Esophagus squamous epithelium (tissue), 5 donors: ENCODE measurements at regions not wholly inside any gene's neighbourhood (a gene's known extent, or its start where the extent isn't known, plus 50 kb on each side); places are given as distances from the start of the nearest gene placed in this dataset.

Source experiments
- DNase-seq: peaks from one replicate; lab custom pipeline; 2025; lab: John Stamatoyannopoulos, UW
- H3K27ac ChIP-seq, 4 donors: fragments of 200-600 bp; sonication (generic); one replicate each; pipeline ENCODE4 v1.5.1; 2016 to 2019; ENCODE audit warnings: mild to moderate bottlenecking in 1 of 4
- H3K27me3 ChIP-seq, 4 donors: fragments of 200-600 bp; sonication (generic); 1 replicate in 3 of 4; 2 replicates in 1 of 4; pipeline versions ENCODE4 v1.5.1 to v1.6.0; 2017 to 2021; ENCODE audit warnings: antibody characterized with exemption in 1 of 4
- H3K36me3 ChIP-seq, 3 donors: fragments of 200-600 bp; sonication (generic); one replicate each; pipeline ENCODE4 v1.5.1; 2016 to 2019
- H3K4me1 ChIP-seq, 3 donors: fragments of 200-600 bp; sonication (generic); one replicate each; pipeline ENCODE4 v1.5.1; 2017 to 2019
- H3K4me3 ChIP-seq, 4 donors: fragments of 200-600 bp; sonication (generic); 1 replicate in 3 of 4; 2 replicates in 1 of 4; pipeline ENCODE4 v1.5.1; 2016 to 2019; ENCODE audit warnings: mild to moderate bottlenecking in 2 of 4, moderate library complexity in 1 of 4
- H3K9me3 ChIP-seq, 3 donors: fragments of 200-600 bp; sonication (generic); one replicate each; pipeline ENCODE4 v1.5.1; 2016 to 2019
- POLR2A ChIP-seq, 4 donors: fragments of 450-650 bp; IDR thresholded peaks; one replicate each; pipeline ENCODE4 v1.6.1; 2017; ENCODE audit warnings: antibody characterized with exemption in 4 of 4, mild to moderate bottlenecking in 4 of 4, moderate library complexity in 3 of 4
- WGBS, 2 donors: methylation state at CpG; one replicate each; pipeline ENCODE4 v1.1.5; 2018; 5-methylcytosine and 5-hydroxymethylcytosine counted together
- intact Hi-C: fragments of 100-400 bp; cut with DNase I; formaldehyde crosslinking; loops from one replicate; pipeline ENCODE4 v1.15.0; 2022
- TF ChIP-seq, protein P1 (sequence below), 6 experiments: fragments of 450-650 bp in 4 of 6; fragments of 200-600 bp in 2 of 6; sonication (generic) in 2 of 6; IDR thresholded peaks; one replicate each; pipeline ENCODE4 v1.5.1; 2016 to 2019; ENCODE audit warnings: antibody characterized with exemption in 6 of 6, mild to moderate bottlenecking in 4 of 6, moderate library complexity in 4 of 6
- donor health status: DM: yes; HTN: yes; CAD: no.

DNA sequence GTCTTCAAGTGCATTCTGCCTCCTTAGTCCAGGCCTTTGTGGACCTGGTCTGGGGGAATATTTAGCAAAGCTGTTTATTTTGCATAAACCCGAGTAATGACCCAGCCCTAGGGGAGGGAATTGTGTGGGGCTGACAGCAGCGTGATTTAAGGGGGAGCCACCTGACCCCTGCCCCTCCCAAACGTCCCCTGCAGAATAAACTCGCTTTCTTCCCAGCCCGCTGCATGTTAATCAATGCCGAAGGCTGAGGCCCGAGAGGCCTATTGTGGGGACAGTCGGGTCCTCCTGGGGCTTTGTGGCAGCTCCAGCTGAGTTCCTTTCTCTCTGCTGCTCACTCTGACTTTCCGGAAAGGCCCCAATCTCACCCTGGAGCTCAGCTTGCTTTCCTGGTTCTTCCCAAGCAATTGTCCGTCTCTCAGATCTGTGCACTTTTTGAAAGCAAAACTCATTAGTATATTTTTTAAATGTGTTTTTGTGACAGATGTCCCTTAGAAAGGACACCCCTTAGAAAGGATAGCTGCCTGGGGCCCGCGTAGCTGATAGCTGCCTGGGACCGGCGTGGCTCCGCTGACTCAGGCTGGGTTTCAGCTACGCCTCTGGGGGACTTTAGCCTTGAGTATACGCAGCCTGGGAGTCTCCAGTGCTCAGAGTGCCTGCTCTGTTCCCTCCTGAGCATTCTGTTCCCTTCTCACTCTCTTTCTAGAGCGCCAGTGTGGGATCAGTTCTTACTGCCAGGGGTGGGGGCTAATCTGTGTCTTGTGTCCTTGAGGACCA, 158.3 kb downstream of the GLI2 start:
- peaks cover 0 to 23% (median 0%) of the 10 kb centered on the region in 4 donors for H3K27me3 ChIP-seq
- TF ChIP-seq, protein P1, sequence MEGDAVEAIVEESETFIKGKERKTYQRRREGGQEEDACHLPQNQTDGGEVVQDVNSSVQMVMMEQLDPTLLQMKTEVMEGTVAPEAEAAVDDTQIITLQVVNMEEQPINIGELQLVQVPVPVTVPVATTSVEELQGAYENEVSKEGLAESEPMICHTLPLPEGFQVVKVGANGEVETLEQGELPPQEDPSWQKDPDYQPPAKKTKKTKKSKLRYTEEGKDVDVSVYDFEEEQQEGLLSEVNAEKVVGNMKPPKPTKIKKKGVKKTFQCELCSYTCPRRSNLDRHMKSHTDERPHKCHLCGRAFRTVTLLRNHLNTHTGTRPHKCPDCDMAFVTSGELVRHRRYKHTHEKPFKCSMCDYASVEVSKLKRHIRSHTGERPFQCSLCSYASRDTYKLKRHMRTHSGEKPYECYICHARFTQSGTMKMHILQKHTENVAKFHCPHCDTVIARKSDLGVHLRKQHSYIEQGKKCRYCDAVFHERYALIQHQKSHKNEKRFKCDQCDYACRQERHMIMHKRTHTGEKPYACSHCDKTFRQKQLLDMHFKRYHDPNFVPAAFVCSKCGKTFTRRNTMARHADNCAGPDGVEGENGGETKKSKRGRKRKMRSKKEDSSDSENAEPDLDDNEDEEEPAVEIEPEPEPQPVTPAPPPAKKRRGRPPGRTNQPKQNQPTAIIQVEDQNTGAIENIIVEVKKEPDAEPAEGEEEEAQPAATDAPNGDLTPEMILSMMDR (IDR thresholded peaks at IDR 0.05), result no peak
- TF ChIP-seq POLR2A (IDR thresholded peaks at IDR 0.05), result no peak
- no peak overlapping the region for H3K4me3 ChIP-seq
- no peaks in the 10 kb centered on the region for H3K9me3 ChIP-seq
- H3K27ac ChIP-seq, result no peak overlapping the region
- no peaks in the 10 kb centered on the region for H3K36me3 ChIP-seq
- 63 to 80% methylated on average over 16 to 18 of the region's 18 CpGs for WGBS, 2 donors
- intact Hi-C loops, result no loop called here
- H3K4me1 ChIP-seq, result peaks cover 0 to 14% (median 0%) of the 10 kb centered on the region in 3 donors
- no peak for DNase-seq

DNA sequence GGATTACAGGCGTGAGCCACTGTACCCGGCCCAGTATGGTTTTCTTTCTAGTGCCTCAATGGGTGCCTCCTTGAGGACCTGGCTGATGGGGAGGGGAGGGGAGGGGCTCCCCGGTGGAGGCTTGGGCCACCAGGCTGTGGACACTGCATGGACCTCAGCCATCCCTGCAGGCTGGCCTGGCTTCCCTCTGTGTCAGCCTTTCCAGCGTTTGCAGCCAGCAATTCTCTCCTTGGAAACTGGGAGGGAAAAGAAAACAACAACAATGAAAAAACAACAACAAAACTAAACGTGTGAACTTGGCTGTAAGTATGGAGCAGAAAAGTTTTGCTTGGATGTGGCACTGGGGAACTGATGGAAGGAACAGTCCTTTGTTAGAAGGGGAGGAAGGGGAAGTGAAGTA, 159.3 kb downstream of the GLI2 start:
- 9 to 54% methylated on average over 2 to 4 of the region's 5 CpGs for WGBS, 2 donors
- DNase-seq, result no peak
- Histone ChIP-seq H3K4me1 (peaks cover 0 to 14% (median 0%) of the 10 kb centered on the region in 3 donors), H3K27me3 (peaks cover 0 to 22% (median 0%) of the 10 kb centered on the region in 4 donors), H3K36me3 (no peaks in the 10 kb centered on the region), H3K9me3 (no peaks in the 10 kb centered on the region), H3K4me3 (no peak overlapping the region), H3K27ac (no peak overlapping the region)
- intact Hi-C loops, result no loop called here
- TF ChIP-seq, protein P1 (IDR thresholded peaks at IDR 0.05), result no peak
- TF ChIP-seq POLR2A (IDR thresholded peaks at IDR 0.05), result no peak

DNA sequence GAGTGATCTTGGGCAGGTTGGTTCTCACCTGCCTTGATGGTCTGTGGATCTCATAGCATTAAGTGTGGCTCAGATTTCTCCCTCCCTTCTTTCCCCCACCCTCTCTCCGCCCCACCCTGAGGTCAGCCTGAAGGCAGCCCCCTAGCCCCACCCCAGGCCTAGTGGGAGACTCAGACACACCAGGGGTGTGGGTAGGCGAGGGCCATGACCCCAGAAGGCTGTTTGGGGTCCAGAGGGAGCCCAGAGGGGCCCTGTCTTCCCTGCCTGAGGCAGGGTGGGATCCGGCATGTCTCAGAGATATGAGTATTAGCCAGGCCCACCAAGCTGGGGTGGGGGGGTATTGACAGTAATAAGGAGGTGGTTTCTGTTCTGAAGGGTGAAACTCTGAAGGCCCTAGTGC, 160.5 kb downstream of the GLI2 start:
- no CpG with 5 or more reads among the region's 3 CpGs for WGBS, 2 donors
- Histone ChIP-seq H3K27me3 (peaks cover 0 to 26% (median 0%) of the 10 kb centered on the region in 4 donors), H3K27ac (no peak overlapping the region), H3K9me3 (no peaks in the 10 kb centered on the region), H3K36me3 (no peaks in the 10 kb centered on the region), H3K4me1 (peaks cover 0 to 18% (median 0%) of the 10 kb centered on the region in 3 donors), H3K4me3 (no peak overlapping the region)
- no peak for DNase-seq
- intact Hi-C loops, result no loop called here
- TF ChIP-seq POLR2A (IDR thresholded peaks at IDR 0.05), result no peak
- TF ChIP-seq, protein P1 (IDR thresholded peaks at IDR 0.05), result no peak

DNA sequence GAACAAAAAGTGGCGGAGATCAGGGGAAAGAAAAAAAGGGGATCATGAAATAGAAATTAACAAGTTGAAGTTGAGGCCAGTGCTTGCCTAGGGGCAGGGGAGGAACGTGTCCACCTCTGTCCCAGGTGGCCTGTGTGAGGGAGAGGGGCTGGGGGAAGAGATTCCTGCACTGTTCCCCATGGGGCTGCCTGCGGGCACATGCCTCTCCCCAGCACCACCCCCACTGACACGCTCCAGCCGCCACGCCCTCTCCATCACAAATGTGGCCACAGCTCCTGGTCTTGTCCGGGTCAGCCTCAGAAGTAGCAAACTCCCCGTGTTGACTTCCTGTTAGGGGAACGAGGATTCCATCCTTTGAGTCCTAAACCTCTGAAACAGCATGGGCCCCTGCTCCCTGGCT, 161.2 kb downstream of the GLI2 start:
- TF ChIP-seq POLR2A (IDR thresholded peaks at IDR 0.05), result no peak
- TF ChIP-seq, protein P1 (IDR thresholded peaks at IDR 0.05), result no peak
- intact Hi-C loops, result no loop called here
- H3K27ac ChIP-seq, result no peak overlapping the region
- DNase-seq, result no peak
- peaks cover 0 to 19% (median 0%) of the 10 kb centered on the region in 4 donors for H3K27me3 ChIP-seq
- H3K4me3 ChIP-seq, result no peak overlapping the region
- H3K4me1 ChIP-seq, result peaks cover 0 to 18% (median 0%) of the 10 kb centered on the region in 3 donors
- WGBS, 2 donors, result 63 to 69% methylated on average over 6 to 8 of the region's 9 CpGs
- H3K36me3 ChIP-seq, result no peaks in the 10 kb centered on the region
- no peaks in the 10 kb centered on the region for H3K9me3 ChIP-seq

DNA sequence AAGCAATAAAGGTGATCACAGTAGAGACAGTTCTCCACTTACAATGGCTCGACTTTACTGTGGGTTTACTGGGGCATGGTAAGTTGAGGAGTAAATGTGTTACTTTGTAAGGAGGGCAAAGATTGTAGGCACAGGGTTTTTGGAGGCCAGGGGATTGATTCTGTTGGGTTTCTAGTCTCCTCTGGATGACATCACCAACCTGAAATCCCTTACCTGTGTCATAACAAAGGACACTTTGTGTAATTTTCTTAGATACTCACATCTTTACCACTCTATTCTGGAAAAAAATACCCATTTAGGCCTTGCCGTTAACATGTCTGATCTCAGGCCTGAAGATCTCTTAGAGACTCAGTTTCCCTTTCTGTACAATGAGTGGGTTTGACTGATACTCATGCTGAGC, 161.7 kb downstream of the GLI2 start:
- peaks cover 0 to 18% (median 0%) of the 10 kb centered on the region in 3 donors for H3K4me1 ChIP-seq
- H3K27me3 ChIP-seq, result peaks cover 0 to 15% (median 0%) of the 10 kb centered on the region in 4 donors

More for the DNA sequence above, 161.7 kb downstream of the GLI2 start:
- no peak overlapping the region for H3K27ac ChIP-seq
- intact Hi-C loops, result no loop called here
- H3K36me3 ChIP-seq, result no peaks in the 10 kb centered on the region
- H3K9me3 ChIP-seq, result no peaks in the 10 kb centered on the region
- no peak overlapping the region for H3K4me3 ChIP-seq
- DNase-seq, result no peak
- no peak for TF ChIP-seq POLR2A (IDR thresholded peaks at IDR 0.05)
- TF ChIP-seq, protein P1 (IDR thresholded peaks at IDR 0.05), result no peak
- 84 to 87% methylated on average over 2 of the region's 2 CpGs for WGBS, 2 donors
